ENCODE measurements at regions not wholly inside any gene's neighbourhood (a gene's known extent, or its start where the extent isn't known, plus 50 kb on each side); places are given as distances from the start of the nearest gene placed in this dataset.

- Mint-ChIP-seq H3K4me1 (no peaks in the 10 kb centered on the region), H3K4me3 (no peak overlapping the region), H3K27me3 (ENCODE audit: low read depth) (no peaks in the 10 kb centered on the region), H3K36me3 (ENCODE audit: low read depth) (no peaks in the 10 kb centered on the region), H3K27ac (no peak overlapping the region), H3K9me3 (no peaks in the 10 kb centered on the region)
- TF ChIP-seq, protein P1, sequence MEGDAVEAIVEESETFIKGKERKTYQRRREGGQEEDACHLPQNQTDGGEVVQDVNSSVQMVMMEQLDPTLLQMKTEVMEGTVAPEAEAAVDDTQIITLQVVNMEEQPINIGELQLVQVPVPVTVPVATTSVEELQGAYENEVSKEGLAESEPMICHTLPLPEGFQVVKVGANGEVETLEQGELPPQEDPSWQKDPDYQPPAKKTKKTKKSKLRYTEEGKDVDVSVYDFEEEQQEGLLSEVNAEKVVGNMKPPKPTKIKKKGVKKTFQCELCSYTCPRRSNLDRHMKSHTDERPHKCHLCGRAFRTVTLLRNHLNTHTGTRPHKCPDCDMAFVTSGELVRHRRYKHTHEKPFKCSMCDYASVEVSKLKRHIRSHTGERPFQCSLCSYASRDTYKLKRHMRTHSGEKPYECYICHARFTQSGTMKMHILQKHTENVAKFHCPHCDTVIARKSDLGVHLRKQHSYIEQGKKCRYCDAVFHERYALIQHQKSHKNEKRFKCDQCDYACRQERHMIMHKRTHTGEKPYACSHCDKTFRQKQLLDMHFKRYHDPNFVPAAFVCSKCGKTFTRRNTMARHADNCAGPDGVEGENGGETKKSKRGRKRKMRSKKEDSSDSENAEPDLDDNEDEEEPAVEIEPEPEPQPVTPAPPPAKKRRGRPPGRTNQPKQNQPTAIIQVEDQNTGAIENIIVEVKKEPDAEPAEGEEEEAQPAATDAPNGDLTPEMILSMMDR (IDR thresholded peaks at IDR 0.05; ENCODE audit: unreplicated experiment in 3 of 3): no peak
These were observed 625.7 kb downstream of the SMARCA1 start for GRCh38 chrX:128897621-128898020.

- TF ChIP-seq, protein P1 (IDR thresholded peaks at IDR 0.05; ENCODE audit: unreplicated experiment in 3 of 3): no peak
- Mint-ChIP-seq H3K4me1 (no peaks in the 10 kb centered on the region), H3K27me3 (ENCODE audit: low read depth) (no peaks in the 10 kb centered on the region), H3K27ac (no peak overlapping the region), H3K4me3 (no peak overlapping the region), H3K9me3 (no peaks in the 10 kb centered on the region), H3K36me3 (ENCODE audit: low read depth) (no peaks in the 10 kb centered on the region)
These were observed 631.7 kb downstream of the SMARCA1 start for GRCh38 chrX:128891554-128891953.

DNA sequence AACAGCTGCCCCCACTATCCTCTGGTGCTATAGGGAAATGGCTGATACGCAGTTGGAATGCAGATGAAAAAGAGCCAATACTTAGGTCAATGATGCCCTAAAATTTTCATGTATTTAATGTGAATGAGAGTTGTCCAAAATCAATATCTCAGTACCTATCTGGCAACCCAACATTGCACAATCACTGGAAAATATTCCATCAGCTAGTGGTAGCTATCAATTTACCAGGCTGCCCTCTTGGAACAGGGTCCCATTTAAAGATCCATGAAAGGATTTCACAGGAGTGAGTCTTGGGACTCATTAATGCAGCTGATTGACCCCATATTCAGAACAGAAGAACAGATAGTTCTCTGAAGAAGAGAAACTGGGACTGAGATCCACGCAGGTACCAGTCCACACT, 638.9 kb downstream of the SMARCA1 start:
- no peak overlapping the region for H3K4me3 Mint-ChIP-seq
- no peak overlapping the region for H3K27ac Mint-ChIP-seq
- TF ChIP-seq, protein P1 (IDR thresholded peaks at IDR 0.05; ENCODE audit: unreplicated experiment in 3 of 3): no peak
- H3K9me3 Mint-ChIP-seq: no peaks in the 10 kb centered on the region
- no peaks in the 10 kb centered on the region for H3K27me3 Mint-ChIP-seq (ENCODE audit: low read depth)
- no peaks in the 10 kb centered on the region for H3K4me1 Mint-ChIP-seq
- no peaks in the 10 kb centered on the region for H3K36me3 Mint-ChIP-seq (ENCODE audit: low read depth)

- H3K27me3 Mint-ChIP-seq (ENCODE audit: low read depth): no peaks in the 10 kb centered on the region
- H3K4me3 Mint-ChIP-seq: no peak overlapping the region
- H3K4me1 Mint-ChIP-seq: no peaks in the 10 kb centered on the region
- no peak overlapping the region for H3K27ac Mint-ChIP-seq
- H3K36me3 Mint-ChIP-seq (ENCODE audit: low read depth): no peaks in the 10 kb centered on the region
- TF ChIP-seq, protein P1 (IDR thresholded peaks at IDR 0.05; ENCODE audit: unreplicated experiment in 3 of 3): no peak
- no peaks in the 10 kb centered on the region for H3K9me3 Mint-ChIP-seq
These were observed 639.6 kb downstream of the SMARCA1 start for GRCh38 chrX:128883650-128884049.

- no peaks in the 10 kb centered on the region for H3K36me3 Mint-ChIP-seq (ENCODE audit: low read depth)
These were observed 652.9 kb downstream of the SMARCA1 start for GRCh38 chrX:128870361-128870760.

GRCh38 chrX:128862557-128862956, 660.7 kb downstream of the SMARCA1 start:
- TF ChIP-seq, protein P1 (IDR thresholded peaks at IDR 0.05; ENCODE audit: unreplicated experiment in 3 of 3): no peak
- H3K27me3 Mint-ChIP-seq (ENCODE audit: low read depth): no peaks in the 10 kb centered on the region
- no peaks in the 10 kb centered on the region for H3K4me1 Mint-ChIP-seq
- no peak overlapping the region for H3K4me3 Mint-ChIP-seq
- no peaks in the 10 kb centered on the region for H3K36me3 Mint-ChIP-seq (ENCODE audit: low read depth)
- no peaks in the 10 kb centered on the region for H3K9me3 Mint-ChIP-seq
- no peak overlapping the region for H3K27ac Mint-ChIP-seq

More at GRCh38 chrX:128870361-128870760, 652.9 kb downstream of the SMARCA1 start:
- Mint-ChIP-seq H3K27ac (no peak overlapping the region), H3K4me3 (no peak overlapping the region), H3K27me3 (ENCODE audit: low read depth) (no peaks in the 10 kb centered on the region), H3K9me3 (no peaks in the 10 kb centered on the region), H3K4me1 (no peaks in the 10 kb centered on the region)
- TF ChIP-seq, protein P1 (IDR thresholded peaks at IDR 0.05; ENCODE audit: unreplicated experiment in 3 of 3): no peak

Measured in nephron (organoid).